Stimulated activated naive CD8-positive, alpha-beta T cell treated with anti-CD3 and anti-CD28 coated beads, Interleukin-15, Interleukin-2, amounts not matched to agents 100 ng/mL and 50 ng/mL, for 24 hours (primary cell): ENCODE measurements at regions not wholly inside any gene's neighbourhood (a gene's known extent, or its start where the extent isn't known, plus 50 kb on each side); places are given as distances from the start of the nearest gene placed in this dataset.

Source experiments
- H3K27ac Mint-ChIP-seq: one replicate; pipeline ENCODE4 v1.8.0; 2021; ENCODE audit warnings: mild to moderate bottlenecking, mixed read lengths
- H3K27me3 Mint-ChIP-seq: one replicate; pipeline ENCODE4 v1.8.0; 2021; ENCODE audit warnings: mixed read lengths
- H3K36me3 Mint-ChIP-seq: one replicate; pipeline ENCODE4 v1.8.0; 2021; ENCODE audit warnings: low read depth, mixed read lengths
- H3K4me1 Mint-ChIP-seq: one replicate; pipeline ENCODE4 v1.8.0; 2021; ENCODE audit warnings: low read depth, mixed read lengths
- H3K4me3 Mint-ChIP-seq: one replicate; pipeline ENCODE4 v1.8.0; 2021; ENCODE audit warnings: mild to moderate bottlenecking, mixed read lengths
- H3K9me3 Mint-ChIP-seq: one replicate; pipeline ENCODE4 v1.8.0; 2021; ENCODE audit warnings: mixed read lengths

- H3K36me3 Mint-ChIP-seq, result no peaks in the 10 kb centered on the region
- peaks cover 8% of the 10 kb centered on the region for H3K4me1 Mint-ChIP-seq
- no peak overlapping the region for H3K27ac Mint-ChIP-seq
- H3K4me3 Mint-ChIP-seq, result peak overlapping the region; percentile 30
- H3K9me3 Mint-ChIP-seq, result peaks cover 8% of the 10 kb centered on the region
- H3K27me3 Mint-ChIP-seq, result peaks cover 38% of the 10 kb centered on the region
These were observed 268.0 kb downstream of the ZEB1 start for GRCh38 chr10:31586723-31587638.

- no peak overlapping the region for H3K27ac Mint-ChIP-seq
- no peaks in the 10 kb centered on the region for H3K9me3 Mint-ChIP-seq
- no peaks in the 10 kb centered on the region for H3K36me3 Mint-ChIP-seq
- H3K4me1 Mint-ChIP-seq, result peaks cover 12% of the 10 kb centered on the region
- peaks cover 23% of the 10 kb centered on the region for H3K27me3 Mint-ChIP-seq
- H3K4me3 Mint-ChIP-seq, result no peak overlapping the region
These were observed 265.9 kb downstream of the ZEB1 start for GRCh38 chr10:31584876-31585275.

- H3K36me3 Mint-ChIP-seq, result no peaks in the 10 kb centered on the region
- no peak overlapping the region for H3K27ac Mint-ChIP-seq
- peaks cover 23% of the 10 kb centered on the region for H3K27me3 Mint-ChIP-seq
- peaks cover 13% of the 10 kb centered on the region for H3K4me1 Mint-ChIP-seq
- H3K9me3 Mint-ChIP-seq, result no peaks in the 10 kb centered on the region
- H3K4me3 Mint-ChIP-seq, result no peak overlapping the region
These were observed 265.1 kb downstream of the ZEB1 start for GRCh38 chr10:31584098-31584631.

GRCh38 chr10:31583293-31583692 is 264.3 kb downstream of the ZEB1 start:
- Mint-ChIP-seq H3K4me1 (peaks cover 22% of the 10 kb centered on the region), H3K27me3 (peaks cover 23% of the 10 kb centered on the region), H3K9me3 (no peaks in the 10 kb centered on the region), H3K27ac (no peak overlapping the region), H3K4me3 (no peak overlapping the region), H3K36me3 (no peaks in the 10 kb centered on the region)

GRCh38 chr10:31582365-31583052 is 263.5 kb downstream of the ZEB1 start:
- Mint-ChIP-seq H3K36me3 (no peaks in the 10 kb centered on the region), H3K9me3 (no peaks in the 10 kb centered on the region), H3K4me3 (no peak overlapping the region), H3K27ac (no peak overlapping the region), H3K27me3 (peaks cover 16% of the 10 kb centered on the region), H3K4me1 (peaks cover 25% of the 10 kb centered on the region)

- Mint-ChIP-seq H3K36me3 (no peaks in the 10 kb centered on the region), H3K4me3 (no peak overlapping the region), H3K9me3 (no peaks in the 10 kb centered on the region), H3K27me3 (peaks cover 11% of the 10 kb centered on the region), H3K27ac (no peak overlapping the region), H3K4me1 (peaks cover 21% of the 10 kb centered on the region)
These were observed 262.8 kb downstream of the ZEB1 start for GRCh38 chr10:31581741-31582323.

- Mint-ChIP-seq H3K27ac (no peak overlapping the region), H3K4me1 (peaks cover 19% of the 10 kb centered on the region), H3K4me3 (no peak overlapping the region), H3K9me3 (no peaks in the 10 kb centered on the region), H3K36me3 (no peaks in the 10 kb centered on the region), H3K27me3 (peaks cover 5% of the 10 kb centered on the region)
These were observed 261.6 kb downstream of the ZEB1 start for GRCh38 chr10:31580646-31581045.
